Mucosa of stomach (tissue), 1 donor: ENCODE measurements at regions not wholly inside any gene's neighbourhood (a gene's known extent, or its start where the extent isn't known, plus 50 kb on each side); places are given as distances from the start of the nearest gene placed in this dataset.

Source experiments
- H3K27me3 ChIP-seq: one replicate; pipeline ENCODE4 v1.7.0; 2013; ENCODE audit warnings: mild to moderate bottlenecking, low read length; ENCODE audit not compliant: control insufficient read depth, insufficient read depth
- H3K36me3 ChIP-seq: one replicate; pipeline ENCODE4 v1.7.0; 2013; ENCODE audit warnings: low read length; ENCODE audit not compliant: control insufficient read depth, insufficient read depth
- H3K4me1 ChIP-seq: one replicate; pipeline ENCODE4 v1.7.0; 2013; ENCODE audit warnings: mild to moderate bottlenecking, low read length; ENCODE audit not compliant: control insufficient read depth, insufficient read depth
- H3K4me3 ChIP-seq: one replicate; pipeline ENCODE4 v1.7.0; 2013; ENCODE audit warnings: low read length
- H3K9ac ChIP-seq: one replicate; pipeline ENCODE4 v1.7.0; 2013; ENCODE audit warnings: mild to moderate bottlenecking, low read length, moderate library complexity
- H3K9me3 ChIP-seq: one replicate; pipeline ENCODE4 v1.7.0; 2013; ENCODE audit warnings: mild to moderate bottlenecking, low read length, moderate library complexity; ENCODE audit not compliant: control insufficient read depth
- donor health status: Pancreatic carcinoma.

DNA sequence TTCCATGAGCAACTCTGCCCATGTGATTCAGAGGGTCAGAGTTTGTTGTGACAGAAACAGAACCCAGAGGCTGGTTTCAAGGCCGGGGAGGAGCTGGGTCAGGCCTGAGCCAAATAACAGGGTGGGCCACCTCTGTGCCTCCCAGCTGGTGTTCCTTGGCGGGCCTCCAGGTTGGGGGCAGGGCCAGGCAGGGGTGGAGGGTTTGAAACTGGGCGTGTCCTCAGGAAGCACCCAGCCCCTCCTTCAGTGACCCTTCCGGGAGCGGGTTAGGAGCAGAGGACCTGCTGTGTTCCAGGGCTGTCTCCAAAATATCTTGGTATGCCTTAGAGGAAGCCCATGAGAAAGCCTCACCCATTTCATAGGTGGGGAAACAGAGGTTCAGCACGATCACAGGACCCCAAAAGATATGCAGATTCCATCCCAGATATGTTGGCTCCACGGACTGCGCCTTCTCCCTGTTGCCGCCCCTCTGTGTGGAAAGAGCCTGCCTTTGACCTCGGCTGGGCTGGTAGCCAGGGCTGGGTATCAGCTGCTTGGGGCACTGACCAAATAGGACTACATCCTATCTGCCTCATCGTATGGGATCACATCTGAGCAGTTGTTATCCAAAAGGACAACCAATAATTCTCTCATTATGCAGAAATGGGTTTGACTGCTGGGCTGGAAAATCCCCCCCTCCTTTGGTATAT is 74.8 kb upstream of the GLI2 start:
- no peaks in the 10 kb centered on the region for H3K9me3 ChIP-seq
- H3K27me3 ChIP-seq, result peaks cover 5% of the 10 kb centered on the region
- H3K36me3 ChIP-seq, result no peaks in the 10 kb centered on the region
- H3K4me1 ChIP-seq, result peaks cover 12% of the 10 kb centered on the region
- no peak overlapping the region for H3K9ac ChIP-seq
- no peak overlapping the region for H3K4me3 ChIP-seq

DNA sequence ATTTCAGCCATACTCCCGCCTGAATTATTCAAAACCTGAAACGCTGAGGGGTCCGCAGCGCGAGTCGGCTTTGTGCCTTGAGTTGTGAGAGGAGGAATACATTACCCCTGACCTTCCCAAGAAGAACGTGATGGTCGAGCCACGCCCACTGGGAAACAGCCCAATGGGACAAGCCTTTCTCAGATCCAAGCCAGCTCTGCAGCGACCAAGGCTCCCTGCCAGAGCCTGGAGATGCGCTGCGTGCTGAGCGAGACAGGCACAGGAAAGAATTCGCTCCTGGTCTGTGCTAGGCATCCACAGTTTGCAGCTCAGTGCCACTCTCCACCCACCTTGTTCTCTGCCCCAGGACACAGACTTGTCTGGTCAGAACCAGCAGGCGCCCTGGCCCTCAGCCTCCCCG is 74.1 kb upstream of the GLI2 start:
- no peak overlapping the region for H3K9ac ChIP-seq
- no peak overlapping the region for H3K4me3 ChIP-seq
- peaks cover 12% of the 10 kb centered on the region for H3K4me1 ChIP-seq

GRCh38 chr2:120662046-120662445 is 73.6 kb upstream of the GLI2 start:
- Histone ChIP-seq H3K4me3 (no peak overlapping the region), H3K4me1 (peaks cover 12% of the 10 kb centered on the region), H3K9me3 (no peaks in the 10 kb centered on the region), H3K9ac (no peak overlapping the region), H3K36me3 (no peaks in the 10 kb centered on the region), H3K27me3 (peaks cover 5% of the 10 kb centered on the region)

More for the DNA sequence above, 74.1 kb upstream of the GLI2 start:
- no peaks in the 10 kb centered on the region for H3K36me3 ChIP-seq
- H3K9me3 ChIP-seq, result no peaks in the 10 kb centered on the region
- H3K27me3 ChIP-seq, result peaks cover 5% of the 10 kb centered on the region

- no peak overlapping the region for H3K4me3 ChIP-seq
- H3K27me3 ChIP-seq, result peaks cover 5% of the 10 kb centered on the region
- peaks cover 12% of the 10 kb centered on the region for H3K4me1 ChIP-seq
- no peaks in the 10 kb centered on the region for H3K36me3 ChIP-seq
- no peaks in the 10 kb centered on the region for H3K9me3 ChIP-seq
- no peak overlapping the region for H3K9ac ChIP-seq
Observed at GRCh38 chr2:120662746-120663145, 72.9 kb upstream of the GLI2 start.

- no peaks in the 10 kb centered on the region for H3K9me3 ChIP-seq
- H3K36me3 ChIP-seq, result no peaks in the 10 kb centered on the region
- H3K9ac ChIP-seq, result no peak overlapping the region
- H3K4me3 ChIP-seq, result no peak overlapping the region
- peaks cover 15% of the 10 kb centered on the region for H3K4me1 ChIP-seq
- H3K27me3 ChIP-seq, result peaks cover 29% of the 10 kb centered on the region
Observed at GRCh38 chr2:120666433-120666832, 69.2 kb upstream of the GLI2 start.

GRCh38 chr2:120667981-120668380 is 67.7 kb upstream of the GLI2 start:
- H3K36me3 ChIP-seq, result no peaks in the 10 kb centered on the region
- H3K27me3 ChIP-seq, result peaks cover 31% of the 10 kb centered on the region
- peaks cover 13% of the 10 kb centered on the region for H3K4me1 ChIP-seq
- H3K4me3 ChIP-seq, result no peak overlapping the region
- no peak overlapping the region for H3K9ac ChIP-seq
- H3K9me3 ChIP-seq, result no peaks in the 10 kb centered on the region

- Histone ChIP-seq H3K4me3 (peak overlapping the region; percentile 14), H3K4me1 (peaks cover 13% of the 10 kb centered on the region), H3K27me3 (peaks cover 39% of the 10 kb centered on the region), H3K36me3 (no peaks in the 10 kb centered on the region), H3K9me3 (no peaks in the 10 kb centered on the region), H3K9ac (no peak overlapping the region)
Observed at GRCh38 chr2:120669121-120669952, 66.3 kb upstream of the GLI2 start.

DNA sequence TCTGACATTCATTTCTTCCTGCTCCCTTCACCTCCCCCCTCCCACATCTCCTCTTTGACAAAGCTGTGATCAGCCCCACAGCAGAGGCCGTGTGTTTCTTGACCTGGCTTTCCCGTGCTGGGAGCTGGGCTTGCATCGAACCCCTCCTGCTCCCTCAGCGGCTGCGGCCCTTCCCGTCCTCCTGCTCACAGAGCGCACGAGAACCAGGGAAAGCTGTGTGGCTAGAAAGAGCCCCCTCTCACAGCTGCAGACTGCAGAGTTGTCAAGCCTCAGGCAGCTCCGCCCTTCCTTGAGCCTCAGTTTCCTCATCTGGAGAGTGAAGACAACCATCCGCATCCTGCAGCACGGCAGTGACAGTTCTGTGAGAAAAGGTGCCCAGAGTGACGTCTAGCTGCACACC is 65.7 kb upstream of the GLI2 start:
- Histone ChIP-seq H3K4me1 (peaks cover 13% of the 10 kb centered on the region), H3K4me3 (peak overlapping the region; percentile 14), H3K36me3 (no peaks in the 10 kb centered on the region), H3K9ac (no peak overlapping the region), H3K27me3 (peaks cover 41% of the 10 kb centered on the region), H3K9me3 (no peaks in the 10 kb centered on the region)

GRCh38 chr2:120670371-120670770 is 65.3 kb upstream of the GLI2 start:
- Histone ChIP-seq H3K9me3 (no peaks in the 10 kb centered on the region), H3K27me3 (peaks cover 41% of the 10 kb centered on the region), H3K4me3 (no peak overlapping the region), H3K9ac (no peak overlapping the region), H3K36me3 (no peaks in the 10 kb centered on the region), H3K4me1 (peaks cover 13% of the 10 kb centered on the region)

DNA sequence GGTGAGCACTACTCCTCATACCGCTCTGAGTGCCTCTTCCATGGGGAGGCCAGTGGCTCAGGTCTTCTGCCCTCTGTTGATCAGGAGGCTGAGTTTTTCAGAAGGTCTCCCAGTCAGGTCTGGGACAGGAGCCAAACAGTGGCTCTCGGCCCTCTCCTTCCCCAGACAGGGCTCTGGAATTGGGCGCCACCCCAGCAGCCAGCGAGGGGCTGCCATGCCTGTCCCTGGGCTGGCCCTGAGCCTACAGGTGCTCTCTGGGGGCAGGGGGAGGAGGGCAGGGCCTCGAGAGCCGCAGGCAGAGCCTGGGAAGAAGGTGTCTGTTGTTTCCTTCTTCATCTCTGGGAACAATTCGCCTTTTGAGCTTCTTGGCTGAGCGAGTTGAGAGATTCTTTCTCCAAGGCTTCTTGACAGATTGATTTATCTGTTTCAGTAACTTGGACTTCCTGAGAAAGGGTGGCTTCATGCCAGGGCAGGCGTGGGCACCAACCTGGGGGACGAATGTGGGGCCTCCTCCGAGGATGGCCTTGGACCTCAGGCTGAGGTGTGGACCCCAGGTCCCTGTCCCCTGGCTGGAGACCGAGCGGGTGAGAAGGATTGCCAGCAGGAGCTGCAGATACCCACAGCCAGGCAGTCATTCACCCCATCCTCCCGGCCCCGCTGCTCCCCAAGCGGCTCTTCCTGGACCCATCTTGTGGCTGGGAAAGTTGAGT is 64.7 kb upstream of the GLI2 start:
- H3K36me3 ChIP-seq, result no peaks in the 10 kb centered on the region
- peaks cover 13% of the 10 kb centered on the region for H3K4me1 ChIP-seq
- H3K9me3 ChIP-seq, result no peaks in the 10 kb centered on the region
- peaks cover 41% of the 10 kb centered on the region for H3K27me3 ChIP-seq
- H3K9ac ChIP-seq, result no peak overlapping the region
- H3K4me3 ChIP-seq, result no peak overlapping the region

DNA sequence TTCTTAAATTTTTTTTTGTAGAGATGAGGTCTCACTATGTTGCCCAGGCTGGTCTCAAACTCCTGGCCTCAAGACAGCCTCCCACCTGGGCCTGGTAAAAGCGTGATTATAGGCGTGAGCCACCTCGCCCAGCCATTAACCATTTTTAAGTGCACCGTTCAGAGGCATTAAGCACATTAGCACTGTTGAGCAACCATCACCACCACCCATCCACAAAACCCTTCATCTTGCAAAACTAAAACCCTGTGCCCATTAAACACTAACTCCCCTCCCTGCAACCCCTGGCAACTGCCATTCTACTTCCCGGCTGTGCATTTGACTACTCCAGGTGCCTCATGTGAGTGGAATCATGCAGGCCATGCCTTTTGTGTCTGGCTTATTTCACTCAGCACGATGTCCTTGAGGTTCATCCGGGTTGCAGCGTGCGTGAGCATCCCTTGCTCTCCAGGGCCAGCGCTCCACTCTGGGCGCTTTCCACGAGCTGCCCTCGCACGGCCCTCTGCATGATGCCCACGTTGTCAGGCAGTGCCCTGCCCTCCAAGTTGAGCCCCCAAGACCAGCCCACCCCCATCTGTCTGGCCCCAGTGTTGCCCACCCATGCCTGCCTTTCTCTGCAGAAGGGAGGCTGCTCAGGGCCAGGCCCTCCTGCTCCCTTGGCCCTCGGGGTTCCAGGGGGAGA is 63.0 kb upstream of the GLI2 start:
- peaks cover 44% of the 10 kb centered on the region for H3K27me3 ChIP-seq
- peaks cover 13% of the 10 kb centered on the region for H3K4me1 ChIP-seq
- no peak overlapping the region for H3K4me3 ChIP-seq
- H3K9me3 ChIP-seq, result no peaks in the 10 kb centered on the region
- H3K9ac ChIP-seq, result no peak overlapping the region
- no peaks in the 10 kb centered on the region for H3K36me3 ChIP-seq
